ENCODE measurements at regions not wholly inside any gene's neighbourhood (a gene's known extent, or its start where the extent isn't known, plus 50 kb on each side); places are given as distances from the start of the nearest gene placed in this dataset.

- no peak overlapping the region for H3K27ac ChIP-seq (ENCODE audit: control insufficient read depth, insufficient read depth, low read length)
- H3K9me1 ChIP-seq (ENCODE audit: control insufficient read depth, extremely low read depth, insufficient read depth, low read length) = no peaks in the 10 kb centered on the region
- H4K20me1 ChIP-seq (ENCODE audit: control insufficient read depth, extremely low read depth, insufficient read depth, low read length) = no peaks in the 10 kb centered on the region
- no peaks in the 10 kb centered on the region for H3K27me3 ChIP-seq (ENCODE audit: control insufficient read depth, extremely low read depth, insufficient read depth, low read length)
- no peak overlapping the region for H2AFZ ChIP-seq (ENCODE audit: control insufficient read depth, low read length)
- H3K4me1 ChIP-seq (ENCODE audit: control insufficient read depth, extremely low read depth, insufficient read depth, low read length) = no peaks in the 10 kb centered on the region
- H3K36me3 ChIP-seq (ENCODE audit: control insufficient read depth in 2 of 2, extremely low read depth in 1 of 2, insufficient read depth in 2 of 2, low read length in 2 of 2) = no peaks in the 10 kb centered on the region
- no peak overlapping the region for H3K4me3 ChIP-seq (ENCODE audit: control insufficient read depth in 2 of 3, extremely low read depth in 1 of 3, insufficient read depth in 2 of 3, low read depth in 1 of 3, low read length in 3 of 3)
- DNase-seq (ENCODE audit: low read depth, low spot score) (no peak), FAIRE-seq (no peak)
- no peak overlapping the region for H3K9ac ChIP-seq (ENCODE audit: control insufficient read depth, extremely low read depth, insufficient read depth, low read length)
- H3K79me2 ChIP-seq (ENCODE audit: control insufficient read depth, insufficient read depth, low read length) = no peaks in the 10 kb centered on the region
- H3K4me2 ChIP-seq (ENCODE audit: control insufficient read depth, extremely low read depth, insufficient read depth, low read depth, low read length) = no peak overlapping the region
- dilution Hi-C loops (cut with MboI; ENCODE audit: extremely low pct_ligation_motif_present, low sequenced_read_pairs) = no loop called here
- no peak for TF ChIP-seq CTCF (optimal IDR thresholded peaks at IDR 0.05 in 1 of 3, IDR thresholded peaks at IDR 0.05 in 1 of 3, conservative IDR thresholded peaks at IDR 0.05 in 1 of 3; ENCODE audit: extremely low read depth in 1 of 3, insufficient read depth in 2 of 3, low read length in 3 of 3)
- no peak for TF ChIP-seq EZH2 (IDR thresholded peaks at IDR 0.05; ENCODE audit: low read length)
- H3K9me3 ChIP-seq (ENCODE audit: control insufficient read depth, low read depth, low read length) = no peaks in the 10 kb centered on the region
Observed at GRCh38 chr5:105371169-105371568, 1808.6 kb upstream of the NUDT12 start.

- no peaks in the 10 kb centered on the region for H3K9me1 ChIP-seq (ENCODE audit: control insufficient read depth, extremely low read depth, insufficient read depth, low read length)
- DNase-seq (ENCODE audit: low read depth, low spot score) (no peak), FAIRE-seq (no peak)
- no peaks in the 10 kb centered on the region for H3K4me1 ChIP-seq (ENCODE audit: control insufficient read depth, extremely low read depth, insufficient read depth, low read length)
- H3K4me2 ChIP-seq (ENCODE audit: control insufficient read depth, extremely low read depth, insufficient read depth, low read depth, low read length) = no peak overlapping the region
- TF ChIP-seq EZH2 (IDR thresholded peaks at IDR 0.05; ENCODE audit: low read length) (no peak), CTCF (optimal IDR thresholded peaks at IDR 0.05 in 1 of 3, IDR thresholded peaks at IDR 0.05 in 1 of 3, conservative IDR thresholded peaks at IDR 0.05 in 1 of 3; ENCODE audit: extremely low read depth in 1 of 3, insufficient read depth in 2 of 3, low read length in 3 of 3) (no peak)
- no peaks in the 10 kb centered on the region for H4K20me1 ChIP-seq (ENCODE audit: control insufficient read depth, extremely low read depth, insufficient read depth, low read length)
- H2AFZ ChIP-seq (ENCODE audit: control insufficient read depth, low read length) = no peak overlapping the region
- no peaks in the 10 kb centered on the region for H3K79me2 ChIP-seq (ENCODE audit: control insufficient read depth, insufficient read depth, low read length)
- no peaks in the 10 kb centered on the region for H3K36me3 ChIP-seq (ENCODE audit: control insufficient read depth in 2 of 2, extremely low read depth in 1 of 2, insufficient read depth in 2 of 2, low read length in 2 of 2)
- H3K27me3 ChIP-seq (ENCODE audit: control insufficient read depth, extremely low read depth, insufficient read depth, low read length) = no peaks in the 10 kb centered on the region
- H3K27ac ChIP-seq (ENCODE audit: control insufficient read depth, insufficient read depth, low read length) = no peak overlapping the region
- no peak overlapping the region for H3K4me3 ChIP-seq (ENCODE audit: control insufficient read depth in 2 of 3, extremely low read depth in 1 of 3, insufficient read depth in 2 of 3, low read depth in 1 of 3, low read length in 3 of 3)
- H3K9me3 ChIP-seq (ENCODE audit: control insufficient read depth, low read depth, low read length) = peaks cover 2% of the 10 kb centered on the region
- H3K9ac ChIP-seq (ENCODE audit: control insufficient read depth, extremely low read depth, insufficient read depth, low read length) = no peak overlapping the region
- dilution Hi-C loops (cut with MboI; ENCODE audit: extremely low pct_ligation_motif_present, low sequenced_read_pairs) = no loop called here
Observed at GRCh38 chr5:105350486-105351140, 1788.0 kb upstream of the NUDT12 start.
